ENCODE measurements at regions not wholly inside any gene's neighbourhood (a gene's known extent, or its start where the extent isn't known, plus 50 kb on each side); places are given as distances from the start of the nearest gene placed in this dataset.

DNA sequence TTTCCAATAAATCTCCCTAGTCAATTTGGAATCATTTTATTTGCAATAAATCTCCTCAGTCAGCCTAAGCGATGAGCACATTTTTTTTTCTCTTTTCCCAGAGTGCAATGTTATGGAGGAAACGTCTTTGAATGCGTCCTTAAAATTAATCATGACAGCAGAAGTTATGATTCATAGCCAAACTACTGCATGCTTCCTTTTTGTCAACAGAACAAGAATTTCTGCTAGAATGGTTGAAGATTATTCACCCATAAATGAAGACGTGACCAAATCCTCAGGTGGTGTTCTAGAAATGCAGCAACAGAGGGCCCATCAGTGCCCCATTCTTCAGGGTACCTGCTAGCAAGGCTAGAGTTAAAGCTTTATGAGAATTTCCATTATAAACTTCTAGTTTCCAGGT, 407.9 kb upstream of the PKN2 start:
- TF ChIP-seq, protein P1, sequence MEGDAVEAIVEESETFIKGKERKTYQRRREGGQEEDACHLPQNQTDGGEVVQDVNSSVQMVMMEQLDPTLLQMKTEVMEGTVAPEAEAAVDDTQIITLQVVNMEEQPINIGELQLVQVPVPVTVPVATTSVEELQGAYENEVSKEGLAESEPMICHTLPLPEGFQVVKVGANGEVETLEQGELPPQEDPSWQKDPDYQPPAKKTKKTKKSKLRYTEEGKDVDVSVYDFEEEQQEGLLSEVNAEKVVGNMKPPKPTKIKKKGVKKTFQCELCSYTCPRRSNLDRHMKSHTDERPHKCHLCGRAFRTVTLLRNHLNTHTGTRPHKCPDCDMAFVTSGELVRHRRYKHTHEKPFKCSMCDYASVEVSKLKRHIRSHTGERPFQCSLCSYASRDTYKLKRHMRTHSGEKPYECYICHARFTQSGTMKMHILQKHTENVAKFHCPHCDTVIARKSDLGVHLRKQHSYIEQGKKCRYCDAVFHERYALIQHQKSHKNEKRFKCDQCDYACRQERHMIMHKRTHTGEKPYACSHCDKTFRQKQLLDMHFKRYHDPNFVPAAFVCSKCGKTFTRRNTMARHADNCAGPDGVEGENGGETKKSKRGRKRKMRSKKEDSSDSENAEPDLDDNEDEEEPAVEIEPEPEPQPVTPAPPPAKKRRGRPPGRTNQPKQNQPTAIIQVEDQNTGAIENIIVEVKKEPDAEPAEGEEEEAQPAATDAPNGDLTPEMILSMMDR (conservative IDR thresholded peaks at IDR 0.05; ENCODE audit: low read depth, low read length), result no peak
- TF ChIP-seq EZH2 (IDR thresholded peaks at IDR 0.05; ENCODE audit: borderline replicate concordance, low read depth, low read length, poor library complexity, severe bottlenecking), result no peak

All from A673 (cell line).